GM13976 (cell line): ENCODE measurements at regions not wholly inside any gene's neighbourhood (a gene's known extent, or its start where the extent isn't known, plus 50 kb on each side); places are given as distances from the start of the nearest gene placed in this dataset.

ENCODE experiments used
- DNase-seq: peaks from one replicate; pipeline ENCODE4 v3.0.0; 2012; ENCODE audit warnings: low spot score
- in situ Hi-C: fragments of 300-500 bp; cut with MboI; formaldehyde crosslinking; loops from one replicate; pipeline ENCODE4 v1.12.0; 2022; ENCODE audit warnings: low sequenced_read_pairs, mixed read lengths, inconsistent platforms; ENCODE audit not compliant: unreplicated experiment
- TF ChIP-seq, protein P1 (sequence below): IDR thresholded peaks from 2 replicates; pipeline ENCODE4 v1.5.1; 2012; ENCODE audit warnings: borderline replicate concordance, mild to moderate bottlenecking; ENCODE audit not compliant: insufficient read depth; ENCODE audit errors: extremely low read depth, missing control alignments, control extremely low read depth

DNA sequence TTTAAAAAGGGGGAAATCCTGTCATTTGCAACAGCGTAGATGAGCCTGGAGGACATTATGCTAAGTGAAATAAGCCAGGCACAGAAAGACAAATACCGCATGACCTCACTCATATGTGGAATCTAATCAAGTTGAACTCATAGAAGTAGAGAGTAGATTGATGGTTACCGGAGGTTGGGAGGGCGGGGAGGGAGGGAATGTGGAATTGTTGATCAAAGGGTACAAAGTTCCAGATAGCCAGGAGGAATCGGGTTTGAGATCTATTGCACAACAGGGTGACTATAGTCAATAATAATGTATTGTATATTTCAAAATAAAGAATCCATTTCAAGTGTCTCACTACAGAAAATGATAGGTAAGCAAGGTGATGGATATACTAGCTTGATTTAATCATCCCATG is 393.2 kb downstream of the BCOR start:
- in situ Hi-C loops, result no loop called here
- TF ChIP-seq, protein P1, sequence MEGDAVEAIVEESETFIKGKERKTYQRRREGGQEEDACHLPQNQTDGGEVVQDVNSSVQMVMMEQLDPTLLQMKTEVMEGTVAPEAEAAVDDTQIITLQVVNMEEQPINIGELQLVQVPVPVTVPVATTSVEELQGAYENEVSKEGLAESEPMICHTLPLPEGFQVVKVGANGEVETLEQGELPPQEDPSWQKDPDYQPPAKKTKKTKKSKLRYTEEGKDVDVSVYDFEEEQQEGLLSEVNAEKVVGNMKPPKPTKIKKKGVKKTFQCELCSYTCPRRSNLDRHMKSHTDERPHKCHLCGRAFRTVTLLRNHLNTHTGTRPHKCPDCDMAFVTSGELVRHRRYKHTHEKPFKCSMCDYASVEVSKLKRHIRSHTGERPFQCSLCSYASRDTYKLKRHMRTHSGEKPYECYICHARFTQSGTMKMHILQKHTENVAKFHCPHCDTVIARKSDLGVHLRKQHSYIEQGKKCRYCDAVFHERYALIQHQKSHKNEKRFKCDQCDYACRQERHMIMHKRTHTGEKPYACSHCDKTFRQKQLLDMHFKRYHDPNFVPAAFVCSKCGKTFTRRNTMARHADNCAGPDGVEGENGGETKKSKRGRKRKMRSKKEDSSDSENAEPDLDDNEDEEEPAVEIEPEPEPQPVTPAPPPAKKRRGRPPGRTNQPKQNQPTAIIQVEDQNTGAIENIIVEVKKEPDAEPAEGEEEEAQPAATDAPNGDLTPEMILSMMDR, result no peak
- DNase-seq, result no peak

DNA sequence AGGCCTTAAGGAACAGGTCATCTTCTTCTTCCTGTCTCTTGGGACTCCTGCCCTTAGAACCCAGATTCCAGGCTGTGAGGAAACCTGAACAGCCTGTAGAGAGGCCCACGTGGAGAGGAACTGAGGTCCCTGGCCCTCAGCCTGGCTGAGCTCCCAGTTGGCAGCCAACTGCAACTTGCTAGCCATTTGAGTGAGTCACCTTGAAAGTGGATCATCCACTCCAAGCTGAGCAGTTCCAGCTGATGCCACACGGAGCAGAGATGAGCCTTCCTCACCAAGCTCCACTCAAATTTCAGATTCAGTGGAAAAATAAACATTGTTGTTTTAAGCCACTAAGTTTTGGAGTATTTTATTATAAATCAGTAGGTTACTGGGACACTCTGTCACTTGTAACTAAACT is 392.5 kb downstream of the BCOR start:
- TF ChIP-seq, protein P1, result no peak
- in situ Hi-C loops, result no loop called here
- DNase-seq, result no peak

DNA sequence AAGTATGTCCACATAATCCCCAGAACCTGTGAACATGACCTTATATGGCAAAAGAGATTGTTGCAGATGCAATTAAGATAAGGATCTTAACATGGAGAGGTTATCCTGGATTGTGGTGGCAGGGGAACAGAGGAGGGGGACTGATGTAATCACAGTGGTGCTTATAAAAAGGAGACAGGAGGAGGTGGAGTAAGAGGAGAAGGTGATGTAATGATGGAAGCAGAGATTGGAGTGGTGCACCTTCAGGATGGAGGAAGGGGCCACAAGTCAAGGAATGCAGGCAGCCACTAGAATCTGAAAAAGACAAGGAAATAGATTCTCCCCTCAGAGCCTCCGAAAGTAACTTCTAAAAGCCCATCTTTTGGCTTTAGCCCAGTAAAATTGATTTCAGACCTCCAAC is 388.4 kb downstream of the BCOR start:
- TF ChIP-seq, protein P1, result no peak
- DNase-seq, result no peak
- in situ Hi-C loops, result no loop called here

DNA sequence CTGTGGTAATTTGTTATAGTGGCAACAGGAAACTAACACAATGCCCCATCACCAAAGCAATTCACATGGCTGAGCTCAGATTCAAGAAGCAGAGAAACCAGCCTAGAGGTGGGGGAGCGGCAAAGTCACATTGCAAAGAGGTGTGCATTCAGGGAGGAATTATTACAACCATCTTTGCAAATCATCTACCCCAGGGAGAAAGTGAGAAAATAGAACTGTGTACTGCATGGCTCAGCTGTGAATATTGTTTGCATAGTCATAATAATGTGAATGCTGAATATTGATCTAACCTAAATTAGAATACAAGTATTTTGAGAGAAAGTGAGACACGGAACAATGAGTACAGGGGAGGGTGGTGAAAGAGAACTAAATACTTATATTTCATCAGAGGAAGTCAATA is 387.9 kb downstream of the BCOR start:
- in situ Hi-C loops, result no loop called here

DNA sequence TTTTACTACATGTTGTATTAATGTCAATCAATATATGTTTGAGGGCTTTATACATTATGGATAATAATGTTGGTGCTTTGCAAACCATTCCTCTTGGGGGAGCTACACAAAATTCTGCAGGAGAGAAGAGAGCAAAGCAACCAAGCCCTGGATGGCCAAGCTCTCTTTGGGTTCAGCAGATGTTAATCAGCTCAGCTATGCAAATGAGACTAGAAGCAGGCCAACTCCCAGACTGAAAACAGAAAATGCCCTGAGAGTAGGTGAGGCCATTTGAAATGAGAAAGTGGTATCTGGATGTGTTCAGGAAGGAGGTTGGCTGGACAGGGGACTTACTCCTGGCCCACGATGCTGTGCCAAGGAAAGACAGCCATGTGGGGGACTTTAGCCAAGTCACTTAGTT is 387.0 kb downstream of the BCOR start:
- DNase-seq, result no peak
- in situ Hi-C loops, result no loop called here
- TF ChIP-seq, protein P1, result no peak

More for the DNA sequence above, 387.9 kb downstream of the BCOR start:
- no peak for DNase-seq
- TF ChIP-seq, protein P1, result no peak

DNA sequence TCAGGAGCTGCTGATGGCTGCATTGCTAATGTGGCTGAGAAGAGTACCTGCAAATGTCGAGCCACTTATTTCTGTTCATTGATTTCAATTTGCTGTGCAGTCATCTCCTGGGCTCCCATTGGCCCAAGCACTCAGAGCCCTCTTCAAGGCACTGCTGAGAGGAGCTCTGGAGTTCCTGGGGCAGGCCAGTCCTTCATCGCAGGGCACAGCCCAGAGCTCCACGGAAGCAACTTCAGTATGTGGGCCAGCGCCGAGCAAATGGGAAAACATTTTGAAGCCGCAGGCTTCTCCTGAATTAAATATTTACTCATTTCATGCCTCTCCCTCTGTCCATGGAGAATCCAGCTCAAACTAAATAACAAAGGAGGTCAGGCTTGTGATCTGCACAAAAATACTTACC is 383.3 kb downstream of the BCOR start:
- TF ChIP-seq, protein P1, result no peak
- no peak for DNase-seq
- in situ Hi-C loops, result no loop called here

DNA sequence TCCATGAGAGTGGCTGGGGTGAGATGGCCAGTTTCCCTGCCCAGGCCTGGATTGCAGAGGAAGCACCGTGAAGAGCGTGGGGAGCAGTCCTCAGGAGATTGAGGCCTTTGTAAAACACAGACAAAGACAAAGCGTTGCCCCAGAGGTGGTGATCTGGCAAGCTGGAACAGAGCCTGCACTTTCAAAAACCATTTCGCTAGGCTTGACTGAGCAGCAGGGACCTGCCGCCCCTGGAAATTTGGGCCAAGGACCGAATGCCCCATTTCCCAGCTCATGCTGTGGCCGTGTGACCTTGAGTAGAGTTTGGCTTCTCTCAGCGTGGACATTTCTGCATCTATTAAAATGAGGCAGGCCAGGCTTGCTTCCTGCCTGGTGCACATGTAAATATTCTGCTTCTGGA is 381.4 kb downstream of the BCOR start:
- in situ Hi-C loops, result no loop called here
- TF ChIP-seq, protein P1, result no peak

More for the DNA sequence above, 381.4 kb downstream of the BCOR start:
- no peak for DNase-seq
